Neural progenitor cell (in vitro differentiated cells): ENCODE measurements at regions not wholly inside any gene's neighbourhood (a gene's known extent, or its start where the extent isn't known, plus 50 kb on each side); places are given as distances from the start of the nearest gene placed in this dataset.

Experiments
- EZH2phosphoT487 ChIP-seq: fragments of 200-600 bp; sonication (generic); IDR thresholded peaks from 2 replicates; pipeline ENCODE4 v1.6.1; 2017; ENCODE audit warnings: antibody characterized with exemption
- TF ChIP-seq, protein P1 (sequence below): fragments of 200-600 bp; sonication (generic); IDR thresholded peaks from 2 replicates; pipeline ENCODE4 v1.5.1; 2017; ENCODE audit warnings: antibody characterized with exemption, mild to moderate bottlenecking

DNA sequence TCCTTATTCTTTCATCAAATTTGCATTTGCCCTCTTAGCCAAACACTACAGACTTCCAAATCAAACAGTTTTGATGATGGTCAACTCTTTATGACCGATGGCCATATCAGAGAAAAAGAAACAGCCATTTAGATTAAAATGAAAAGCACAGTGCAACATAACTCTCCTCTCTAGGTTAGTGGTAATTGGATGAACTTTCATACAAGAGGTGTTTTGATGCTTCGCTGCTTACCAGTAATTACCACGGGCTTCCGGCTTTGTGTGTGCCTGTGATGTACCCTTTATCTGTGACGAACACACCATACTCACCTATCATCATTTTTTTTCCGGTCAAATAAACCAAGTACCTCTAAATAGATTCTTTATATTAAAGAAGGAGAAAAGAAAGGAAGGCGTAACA lies 181.8 kb downstream of the FOXA2 start:
- TF ChIP-seq, protein P1, sequence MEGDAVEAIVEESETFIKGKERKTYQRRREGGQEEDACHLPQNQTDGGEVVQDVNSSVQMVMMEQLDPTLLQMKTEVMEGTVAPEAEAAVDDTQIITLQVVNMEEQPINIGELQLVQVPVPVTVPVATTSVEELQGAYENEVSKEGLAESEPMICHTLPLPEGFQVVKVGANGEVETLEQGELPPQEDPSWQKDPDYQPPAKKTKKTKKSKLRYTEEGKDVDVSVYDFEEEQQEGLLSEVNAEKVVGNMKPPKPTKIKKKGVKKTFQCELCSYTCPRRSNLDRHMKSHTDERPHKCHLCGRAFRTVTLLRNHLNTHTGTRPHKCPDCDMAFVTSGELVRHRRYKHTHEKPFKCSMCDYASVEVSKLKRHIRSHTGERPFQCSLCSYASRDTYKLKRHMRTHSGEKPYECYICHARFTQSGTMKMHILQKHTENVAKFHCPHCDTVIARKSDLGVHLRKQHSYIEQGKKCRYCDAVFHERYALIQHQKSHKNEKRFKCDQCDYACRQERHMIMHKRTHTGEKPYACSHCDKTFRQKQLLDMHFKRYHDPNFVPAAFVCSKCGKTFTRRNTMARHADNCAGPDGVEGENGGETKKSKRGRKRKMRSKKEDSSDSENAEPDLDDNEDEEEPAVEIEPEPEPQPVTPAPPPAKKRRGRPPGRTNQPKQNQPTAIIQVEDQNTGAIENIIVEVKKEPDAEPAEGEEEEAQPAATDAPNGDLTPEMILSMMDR, result no peak
- TF ChIP-seq EZH2phosphoT487, result no peak
